ENCODE measurements at regions not wholly inside any gene's neighbourhood (a gene's known extent, or its start where the extent isn't known, plus 50 kb on each side); places are given as distances from the start of the nearest gene placed in this dataset.
A peak's percentile ranks its signal among the peaks of the same experiment; 100 is the strongest.
"Not testable (repeated sequence)": the region's sequence is repeated elsewhere in the genome, so short reads cannot be mapped to it uniquely, and the experiment has no call there.

DNA sequence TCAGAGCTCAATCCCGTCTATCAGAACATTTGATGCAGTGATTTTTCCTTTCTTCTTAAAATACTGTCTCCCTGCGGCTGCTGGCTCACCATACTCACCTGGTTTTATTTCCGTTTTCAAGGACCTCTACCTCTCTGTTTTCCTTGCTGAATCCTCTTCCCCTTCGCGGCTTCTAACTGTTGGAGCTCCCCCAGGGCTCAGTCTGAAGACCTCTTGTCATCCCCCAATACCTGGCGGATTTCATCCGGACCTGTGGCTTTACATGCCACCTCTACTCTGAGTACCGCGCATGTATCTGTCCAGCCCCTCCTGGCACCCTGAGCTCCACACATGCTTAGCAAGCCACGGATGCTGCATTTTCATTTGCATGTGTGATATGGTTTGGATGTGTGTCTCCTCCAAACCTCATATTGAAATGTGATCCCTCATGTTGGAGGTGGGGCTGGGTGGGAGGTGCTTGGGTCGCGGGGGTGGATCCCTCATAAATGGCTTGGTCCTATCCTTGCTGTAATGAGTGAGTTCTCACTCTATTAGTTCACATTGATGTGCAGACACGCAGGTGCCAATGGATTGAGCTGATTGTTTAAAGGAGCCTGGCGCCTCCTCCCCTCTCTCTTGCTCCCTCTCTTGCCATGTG lies 106.2 kb upstream of the LSM14A start:
- H3K4me3 ChIP-seq, result no peak overlapping the region
- H3K27me3 ChIP-seq, result no peaks in the 10 kb centered on the region; the same call in none of the 2 replicates
- no peaks in the 10 kb centered on the region for H3K4me1 ChIP-seq
- no peaks in the 10 kb centered on the region for H3K9me3 ChIP-seq (replicated peaks)
- DNase-seq, result no peak
- H3K27ac ChIP-seq, result no peak overlapping the region
- no peaks in the 10 kb centered on the region for H3K36me3 ChIP-seq

DNA sequence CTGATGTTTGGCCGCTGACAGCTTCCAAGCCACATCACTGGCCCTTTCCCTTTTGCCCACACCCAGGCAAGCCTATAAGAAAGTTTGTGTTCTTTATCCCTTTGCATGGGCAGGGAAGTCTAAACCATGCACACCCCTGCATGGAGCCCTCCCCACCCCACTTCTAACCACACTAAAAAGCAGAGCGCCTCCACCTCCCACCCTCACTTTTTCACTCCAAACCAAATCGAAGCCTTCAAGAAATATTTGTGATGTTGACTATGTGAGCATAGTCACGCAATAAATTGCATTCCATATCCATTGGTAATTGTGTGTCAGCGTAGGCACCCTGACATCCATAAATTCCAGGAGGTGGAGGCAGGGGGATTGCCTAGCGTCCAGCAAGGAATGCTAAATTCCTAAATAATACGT lies 104.4 kb upstream of the LSM14A start:
- Histone ChIP-seq H3K4me1 (no peaks in the 10 kb centered on the region), H3K27ac (no peak overlapping the region), H3K36me3 (no peaks in the 10 kb centered on the region), H3K27me3 (no peaks in the 10 kb centered on the region; the same call in none of the 2 replicates), H3K9me3 (replicated peaks) (no peaks in the 10 kb centered on the region), H3K4me3 (no peak overlapping the region)
- no peak for DNase-seq

DNA sequence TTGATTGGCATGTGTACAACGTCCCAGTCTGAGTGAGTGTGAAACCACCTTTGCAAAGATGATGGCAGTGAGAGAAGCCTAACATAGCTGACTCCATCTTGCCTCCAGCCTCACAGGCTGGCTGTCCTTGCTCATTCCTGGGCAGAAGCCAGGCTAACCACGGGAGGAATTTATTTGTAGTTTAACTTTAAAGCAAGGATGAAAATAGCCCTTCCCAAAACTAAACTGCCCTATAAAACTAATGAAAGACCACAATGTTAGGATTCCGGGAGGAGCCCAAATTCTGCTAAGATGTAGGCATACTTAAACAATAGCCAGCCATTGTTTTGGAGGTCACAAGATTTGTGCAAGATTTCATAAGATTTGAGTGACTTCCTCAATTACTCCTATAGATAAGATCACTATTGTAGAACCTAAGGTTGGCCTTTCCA lies 96.6 kb upstream of the LSM14A start:
- DNase-seq, result no peak

DNA sequence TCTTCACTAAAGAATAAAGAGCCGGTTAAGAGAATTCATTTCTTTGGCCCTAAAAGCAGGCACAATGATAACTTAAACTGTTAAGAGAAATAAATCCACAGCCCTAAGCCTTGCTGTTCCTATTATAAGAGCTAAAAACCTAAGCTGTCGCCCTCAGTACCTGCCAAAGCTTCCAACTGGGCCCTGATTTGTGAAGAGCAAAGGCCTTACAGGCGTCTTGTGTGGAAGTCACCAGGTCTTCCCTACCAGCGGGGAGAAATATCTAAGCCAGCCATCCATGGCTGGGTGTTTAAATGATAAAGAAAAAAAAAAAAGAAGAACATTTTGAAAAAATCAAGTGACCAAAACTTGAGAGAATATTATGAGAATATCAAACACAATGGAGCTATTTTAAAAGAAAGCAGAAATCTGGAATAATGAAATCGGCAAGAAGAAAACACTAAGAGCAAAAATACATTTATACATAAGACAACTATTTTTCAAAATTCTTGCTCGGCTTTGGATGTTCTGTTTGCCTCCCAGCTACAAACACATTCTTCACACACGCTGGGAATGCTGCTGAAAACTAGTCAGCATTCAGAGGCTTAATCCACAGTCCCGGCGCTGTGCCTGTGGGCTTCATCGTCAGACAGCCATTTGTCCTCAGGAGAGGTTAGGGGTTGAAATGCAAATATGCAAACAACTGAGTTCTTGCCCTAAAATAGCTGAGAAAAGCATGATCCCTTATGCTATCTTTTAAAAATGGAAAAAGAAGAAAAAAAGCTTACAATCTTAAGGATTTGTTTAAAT lies 89.8 kb upstream of the LSM14A start:
- DNase-seq, result no peak

More for the DNA sequence above, 96.6 kb upstream of the LSM14A start:
- Histone ChIP-seq H3K27me3 (no peaks in the 10 kb centered on the region), H3K4me3 (no peak overlapping the region), H3K4me1 (no peaks in the 10 kb centered on the region), H3K9me3 (replicated peaks) (no peaks in the 10 kb centered on the region), H3K36me3 (no peaks in the 10 kb centered on the region), H3K27ac (no peak overlapping the region)

DNA sequence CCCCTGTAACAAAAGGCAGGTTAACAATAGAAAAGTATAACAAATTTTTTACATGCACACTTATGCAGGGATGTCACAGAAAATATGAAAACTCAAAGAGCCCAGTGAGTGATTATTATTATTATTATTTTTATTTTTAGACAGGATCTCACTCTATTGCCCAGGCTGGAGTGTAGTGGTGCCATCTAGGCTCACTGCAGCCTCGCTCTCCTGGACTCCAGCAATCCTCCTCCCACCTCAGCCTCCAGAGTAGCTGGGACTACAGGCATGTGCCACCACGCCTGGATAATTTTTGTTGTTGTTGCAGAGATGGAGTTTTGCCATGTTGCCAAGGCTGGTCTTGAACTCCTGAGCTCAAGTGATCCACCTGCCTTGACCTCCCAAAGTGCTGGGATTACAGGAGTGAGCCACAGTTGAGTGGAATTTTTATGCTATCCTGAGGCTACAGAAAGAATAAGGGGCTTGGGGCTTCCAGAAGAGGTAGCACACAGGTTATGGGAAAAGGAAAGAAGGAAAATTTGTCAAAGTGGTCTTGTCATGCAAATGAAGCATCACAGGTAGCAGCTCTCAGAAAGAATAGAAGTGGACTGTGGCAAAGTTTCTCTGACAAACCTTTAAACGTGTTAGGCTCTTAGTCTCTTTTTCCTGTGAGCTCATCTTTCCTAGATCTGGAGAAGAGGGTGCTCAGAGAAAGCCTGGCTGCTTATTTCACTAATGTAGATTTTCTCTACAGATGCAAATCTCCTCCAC lies 87.7 kb upstream of the LSM14A start:
- DNase-seq, result no peak
- Histone ChIP-seq H3K36me3 (no peaks in the 10 kb centered on the region), H3K27me3 (no peaks in the 10 kb centered on the region), H3K9me3 (replicated peaks) (no peaks in the 10 kb centered on the region), H3K27ac (no peak overlapping the region), H3K4me1 (no peaks in the 10 kb centered on the region), H3K4me3 (no peak overlapping the region)

More for the DNA sequence above, 89.8 kb upstream of the LSM14A start:
- Histone ChIP-seq H3K9me3 (replicated peaks) (no peaks in the 10 kb centered on the region), H3K4me1 (no peaks in the 10 kb centered on the region), H3K4me3 (no peak overlapping the region), H3K27ac (no peak overlapping the region), H3K27me3 (no peaks in the 10 kb centered on the region), H3K36me3 (no peaks in the 10 kb centered on the region)

DNA sequence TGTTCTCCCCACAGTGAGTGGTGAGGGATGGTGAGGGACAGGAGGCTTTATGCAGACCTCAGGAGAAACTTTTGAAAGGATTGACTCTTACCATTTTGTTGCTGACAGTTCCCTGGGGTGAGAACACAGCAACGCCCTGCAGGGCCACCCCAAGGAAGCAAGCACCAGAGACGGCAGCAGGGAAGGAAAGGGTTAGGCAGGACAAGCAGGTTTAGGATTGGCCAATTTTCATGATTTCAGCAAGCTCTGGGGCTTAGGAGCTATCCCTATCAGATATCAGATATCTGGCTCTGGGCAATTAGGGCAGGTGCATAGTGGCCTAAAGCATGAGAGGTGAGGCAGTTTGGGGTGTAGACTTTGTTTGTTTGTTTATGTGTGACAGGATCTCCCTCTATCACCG lies 87.0 kb upstream of the LSM14A start:
- no peak for DNase-seq
- H3K27me3 ChIP-seq, result no peaks in the 10 kb centered on the region
- H3K4me1 ChIP-seq, result no peaks in the 10 kb centered on the region
- no peaks in the 10 kb centered on the region for H3K36me3 ChIP-seq
- no peaks in the 10 kb centered on the region for H3K9me3 ChIP-seq (replicated peaks)
- no peak overlapping the region for H3K4me3 ChIP-seq
- no peak overlapping the region for H3K27ac ChIP-seq

DNA sequence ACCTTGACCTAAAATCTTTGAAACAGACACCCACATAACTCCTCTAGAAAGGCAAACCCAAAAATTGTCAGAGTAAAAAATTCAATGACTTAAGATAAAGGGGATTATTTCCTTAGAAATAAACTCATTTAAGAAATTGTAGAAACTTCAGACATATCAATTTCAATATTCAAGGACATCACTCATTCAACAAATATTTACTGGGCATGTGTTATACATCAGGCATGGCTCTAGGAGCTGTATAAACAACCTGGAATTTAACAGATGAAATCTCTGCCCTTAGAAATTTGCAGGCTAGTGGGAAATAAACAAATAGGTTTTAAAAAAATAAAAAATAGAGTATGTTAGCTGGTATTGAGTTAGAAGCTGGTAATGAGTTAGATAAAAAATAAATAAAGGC lies 84.0 kb upstream of the LSM14A start:
- no peaks in the 10 kb centered on the region for H3K9me3 ChIP-seq (replicated peaks)
- H3K4me3 ChIP-seq, result no peak overlapping the region
- H3K27me3 ChIP-seq, result no peaks in the 10 kb centered on the region
- no peaks in the 10 kb centered on the region for H3K36me3 ChIP-seq
- no peaks in the 10 kb centered on the region for H3K4me1 ChIP-seq
- no peak overlapping the region for H3K27ac ChIP-seq
- no peak for DNase-seq

DNA sequence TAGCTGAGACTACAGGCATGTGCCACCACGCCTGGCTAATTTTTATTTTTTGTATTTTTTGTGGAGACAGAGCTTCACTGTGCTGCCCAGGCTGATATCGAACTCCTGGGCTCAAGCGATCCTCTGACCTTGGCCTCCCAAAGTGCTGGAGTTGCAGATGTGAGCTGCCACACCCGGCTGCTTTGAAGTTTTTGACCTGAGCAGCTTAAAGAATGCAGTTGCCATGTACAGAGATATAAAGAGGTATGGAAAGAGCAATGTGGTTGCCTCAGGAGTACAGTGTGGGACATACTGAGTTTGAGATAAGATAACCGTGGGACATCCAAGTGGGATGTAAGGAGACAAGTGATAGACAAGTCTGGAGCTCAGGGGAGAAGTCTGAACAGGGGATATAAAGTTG lies 82.7 kb upstream of the LSM14A start:
- no peaks in the 10 kb centered on the region for H3K36me3 ChIP-seq
- no peaks in the 10 kb centered on the region for H3K4me1 ChIP-seq
- no peak overlapping the region for H3K4me3 ChIP-seq
- H3K27me3 ChIP-seq, result no peaks in the 10 kb centered on the region
- no peak for DNase-seq
- H3K9me3 ChIP-seq (replicated peaks), result no peaks in the 10 kb centered on the region
- H3K27ac ChIP-seq, result no peak overlapping the region

DNA sequence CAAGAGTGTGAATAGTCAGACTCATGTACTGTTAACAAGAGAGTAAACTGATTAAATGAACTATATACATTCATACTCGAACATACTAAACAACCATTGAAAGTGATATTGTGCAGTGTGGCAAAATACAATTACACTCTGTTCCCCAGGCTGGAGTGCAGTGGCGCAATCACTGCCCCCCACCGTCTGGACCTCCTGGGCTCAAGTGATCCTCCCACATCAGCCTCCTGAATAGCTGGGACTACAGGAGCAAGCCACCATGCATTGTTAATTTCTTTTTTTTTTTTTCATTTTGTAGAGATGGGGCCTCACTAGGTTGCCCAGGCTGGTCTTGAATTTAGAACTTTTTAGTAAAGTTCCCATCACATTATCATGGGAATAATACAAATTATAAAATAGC lies 77.3 kb upstream of the LSM14A start:
- Histone ChIP-seq H3K27ac (no peak overlapping the region), H3K9me3 (replicated peaks) (no peaks in the 10 kb centered on the region), H3K4me3 (no peak overlapping the region), H3K4me1 (no peaks in the 10 kb centered on the region), H3K36me3 (no peaks in the 10 kb centered on the region), H3K27me3 (no peaks in the 10 kb centered on the region)
- no peak for DNase-seq

DNA sequence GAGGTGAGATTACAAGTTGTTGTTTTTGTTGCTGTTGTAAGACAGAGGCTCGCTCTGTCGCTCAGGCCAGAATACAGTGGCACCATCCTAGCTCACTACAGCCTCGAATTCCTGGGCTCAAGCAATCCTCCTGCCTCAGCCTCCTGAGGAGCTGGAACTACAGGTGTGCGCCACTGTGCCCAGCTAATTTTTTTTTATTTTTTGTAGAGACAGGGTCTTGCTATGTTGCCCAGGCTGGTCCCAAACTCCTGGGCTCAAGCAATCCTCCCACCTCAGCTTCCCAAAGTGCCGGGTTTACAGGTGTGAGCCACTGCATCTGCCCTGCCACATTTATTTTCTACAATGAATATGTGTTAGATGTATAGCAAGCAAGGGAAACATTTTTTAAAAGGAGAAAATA lies 76.9 kb upstream of the LSM14A start:
- H3K9me3 ChIP-seq (replicated peaks); H3K4me1 ChIP-seq; H3K4me3 ChIP-seq; H3K36me3 ChIP-seq; H3K27me3 ChIP-seq; DNase-seq; H3K27ac ChIP-seq: not testable (repeated sequence)

DNA sequence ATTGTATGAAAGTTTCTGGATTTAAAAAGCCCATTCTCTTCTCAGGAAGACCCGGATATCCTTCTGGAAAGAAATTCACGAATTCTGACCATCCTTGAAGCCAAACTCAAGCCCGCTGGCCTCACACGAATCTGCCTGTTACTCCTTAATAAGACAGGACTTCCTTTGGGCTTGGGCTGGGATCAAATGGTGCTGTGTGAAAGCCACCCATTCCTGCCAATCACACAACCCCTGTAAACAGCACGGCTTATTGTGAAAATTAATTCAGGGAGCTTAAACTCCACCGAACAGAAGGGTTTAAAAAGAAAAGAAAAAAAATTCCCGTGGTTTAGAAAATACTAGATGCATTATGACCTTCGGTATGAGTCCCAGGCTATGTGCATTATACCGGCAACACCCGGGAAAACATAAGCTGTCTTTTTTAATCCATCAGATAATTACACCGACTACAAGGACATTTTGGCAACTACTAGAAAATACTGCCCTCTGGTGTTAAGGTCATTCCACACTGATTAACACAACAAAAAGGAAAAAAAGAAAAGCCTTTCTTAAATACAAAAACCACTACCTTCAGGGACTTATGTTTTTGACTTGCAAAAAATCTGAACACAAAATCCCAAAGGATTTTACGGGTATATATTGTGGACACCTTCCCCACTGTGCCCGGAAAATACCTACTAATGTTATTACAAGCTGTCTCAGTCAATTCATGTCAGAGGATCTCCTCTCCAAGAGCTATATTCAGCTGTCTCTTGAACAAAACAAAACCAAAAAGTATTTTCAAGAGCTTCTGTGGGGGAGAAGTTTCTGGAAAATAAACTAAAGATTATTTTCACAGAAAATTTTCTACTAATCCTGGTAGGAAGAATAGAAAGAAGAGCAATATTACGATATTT lies 76.0 kb upstream of the LSM14A start:
- peak; percentile 22 to 75 for DNase-seq
- H3K27ac ChIP-seq, result no peak overlapping the region
- no peak overlapping the region for H3K4me3 ChIP-seq
- no peaks in the 10 kb centered on the region for H3K36me3 ChIP-seq
- no peaks in the 10 kb centered on the region for H3K9me3 ChIP-seq (replicated peaks)
- no peaks in the 10 kb centered on the region for H3K4me1 ChIP-seq
- no peaks in the 10 kb centered on the region for H3K27me3 ChIP-seq

DNA sequence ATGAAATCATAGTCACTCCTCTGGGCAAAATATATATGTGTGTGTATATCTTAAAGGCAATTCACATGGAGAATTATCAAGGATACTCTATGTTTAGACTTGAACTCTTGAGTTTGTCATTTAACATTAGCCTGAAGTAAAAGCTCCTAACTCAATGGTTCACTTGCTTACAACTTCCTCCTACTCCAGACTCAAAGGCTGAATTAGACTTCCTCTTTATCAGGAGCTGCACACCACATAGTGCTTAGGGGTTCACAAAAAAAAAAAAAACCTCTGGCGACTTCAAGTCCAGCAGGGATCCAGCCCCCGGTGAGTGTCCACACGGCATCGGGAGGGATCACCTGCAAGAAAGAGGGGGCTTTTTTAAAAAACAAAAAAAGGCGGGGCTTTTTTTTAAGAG lies 68.2 kb upstream of the LSM14A start:
- no peak for DNase-seq
- Histone ChIP-seq H3K4me1 (no peaks in the 10 kb centered on the region), H3K4me3 (no peak overlapping the region), H3K9me3 (replicated peaks) (no peaks in the 10 kb centered on the region), H3K36me3 (no peaks in the 10 kb centered on the region), H3K27ac (no peak overlapping the region), H3K27me3 (no peaks in the 10 kb centered on the region)

DNA sequence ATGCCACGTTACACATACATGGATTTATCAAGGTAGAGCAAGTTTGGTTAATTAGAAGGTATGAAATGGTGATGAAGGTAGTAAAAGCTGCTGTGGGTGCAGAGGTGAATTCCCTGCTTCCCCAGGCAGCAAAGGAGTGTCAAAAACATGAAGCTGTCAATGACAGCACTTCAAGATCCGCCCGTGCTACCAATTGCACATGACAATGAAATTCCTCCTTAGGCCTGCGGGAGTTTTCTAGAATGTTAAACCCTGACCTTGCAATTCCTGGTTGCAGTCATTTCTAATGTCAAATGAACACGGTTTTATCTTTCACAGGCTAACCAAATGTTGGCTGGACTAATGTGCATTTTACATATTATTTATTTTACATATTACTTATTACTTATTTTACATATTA lies 67.7 kb upstream of the LSM14A start:
- no peak for DNase-seq
- no peaks in the 10 kb centered on the region for H3K27me3 ChIP-seq
- H3K9me3 ChIP-seq (replicated peaks), result no peaks in the 10 kb centered on the region
- no peak overlapping the region for H3K4me3 ChIP-seq
- H3K36me3 ChIP-seq, result no peaks in the 10 kb centered on the region
- no peaks in the 10 kb centered on the region for H3K4me1 ChIP-seq
- no peak overlapping the region for H3K27ac ChIP-seq

DNA sequence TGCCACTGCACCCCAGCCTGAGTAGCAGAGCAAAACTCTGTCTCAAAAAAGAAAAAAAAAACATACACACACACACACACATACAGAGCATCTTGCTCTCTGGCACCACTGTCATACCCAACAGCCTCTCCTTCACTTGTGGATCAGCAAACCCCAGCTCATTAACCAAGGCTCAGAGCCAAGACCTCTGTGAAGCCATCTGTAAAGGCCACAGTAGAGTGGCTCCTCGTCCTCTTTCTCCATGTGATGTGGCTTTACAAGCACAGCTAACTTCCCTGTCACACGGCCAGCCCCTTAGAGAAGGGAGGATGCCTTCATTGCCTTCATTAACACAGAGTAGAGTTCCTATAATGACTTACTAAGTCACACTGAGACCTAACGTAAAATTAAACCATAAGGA lies 62.7 kb upstream of the LSM14A start:
- Histone ChIP-seq H3K36me3 (no peaks in the 10 kb centered on the region), H3K4me1 (no peaks in the 10 kb centered on the region), H3K27ac (no peak overlapping the region), H3K9me3 (replicated peaks) (no peaks in the 10 kb centered on the region), H3K4me3 (no peak overlapping the region), H3K27me3 (no peaks in the 10 kb centered on the region)
- DNase-seq, result no peak
